ENCODE measurements at regions not wholly inside any gene's neighbourhood (a gene's known extent, or its start where the extent isn't known, plus 50 kb on each side); places are given as distances from the start of the nearest gene placed in this dataset.

DNA sequence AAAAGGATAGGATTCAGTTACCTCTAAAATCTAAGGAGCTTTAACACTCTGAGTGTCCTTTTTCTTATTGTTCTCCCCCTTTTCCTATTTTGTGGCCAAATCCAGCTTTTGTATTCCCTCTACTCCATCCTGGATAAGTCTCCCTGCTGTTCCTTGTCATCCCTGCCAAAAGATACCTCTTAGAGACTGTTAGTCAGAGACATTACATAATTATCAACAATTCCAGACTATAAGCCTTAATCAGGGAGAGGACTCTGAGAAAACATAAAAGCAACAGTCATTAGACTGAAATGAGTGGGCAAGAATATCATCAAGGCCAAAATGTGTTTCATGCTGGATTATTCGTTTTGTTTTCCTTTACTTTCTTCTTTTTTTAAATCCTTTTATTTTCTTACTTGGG, 206.9 kb downstream of the FAM47B start:
- CTCF ChIA-PET (ENCODE audit: partially characterized antibody): no interaction called here
- no peak overlapping the region for H3K4me3 Mint-ChIP-seq
- H3K27ac ChIP-seq (ENCODE audit: low read depth, low read length): no peak overlapping the region

DNA sequence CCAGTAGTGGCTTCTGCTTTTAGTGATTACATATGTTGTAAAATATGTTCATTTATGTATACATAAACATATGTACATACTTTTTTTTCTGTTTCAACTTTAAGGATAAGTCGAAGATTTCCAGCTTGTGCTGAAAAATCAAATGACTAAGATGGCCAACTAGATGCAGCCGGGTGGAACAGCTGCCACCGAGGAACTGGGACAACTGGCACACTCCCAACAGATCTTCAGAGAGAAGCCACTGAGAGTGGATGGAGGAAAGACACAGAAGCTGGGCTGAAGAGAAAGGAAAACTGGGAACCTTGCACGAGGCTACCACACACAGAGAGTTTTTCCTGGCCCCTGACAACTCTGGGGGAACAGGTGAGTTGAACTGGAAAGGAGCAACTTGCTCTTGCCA, 207.5 kb downstream of the FAM47B start:
- CTCF ChIA-PET (ENCODE audit: partially characterized antibody): no interaction called here
- H3K27ac ChIP-seq (ENCODE audit: low read depth, low read length): no peak overlapping the region
- no peak for DNase-seq

More for the DNA sequence above, 206.9 kb downstream of the FAM47B start:
- H3K27ac Mint-ChIP-seq: no peak overlapping the region
- Histone ChIP-seq H3K36me3 (ENCODE audit: insufficient read depth, low read length) (no peaks in the 10 kb centered on the region), H3K4me3 (ENCODE audit: low read length in 2 of 2) (no peak overlapping the region), H3K9me3 (ENCODE audit: control insufficient read depth in 1 of 2, low read length in 2 of 2) (no peaks in the 10 kb centered on the region), H3K27me3 (ENCODE audit: insufficient read depth, low read length) (no peaks in the 10 kb centered on the region), H3K4me1 (ENCODE audit: insufficient read depth, low read length) (no peaks in the 10 kb centered on the region)
- H3K4me1 Mint-ChIP-seq: no peaks in the 10 kb centered on the region
- H3K36me3 Mint-ChIP-seq: no peaks in the 10 kb centered on the region
- H3K9me3 Mint-ChIP-seq: peaks cover 0 to 8% (median 0%) of the 10 kb centered on the region in 8 donors
- H3K27me3 Mint-ChIP-seq: no peaks in the 10 kb centered on the region
- intact Hi-C loops (cut with micrococcal nuclease): no loop called here
- no peak for DNase-seq
- POLR2A ChIA-PET (ENCODE audit: partially characterized antibody): no interaction called here

GRCh38 chrX:35150642-35151239, 208.1 kb downstream of the FAM47B start:
- POLR2A ChIA-PET (ENCODE audit: partially characterized antibody): no interaction called here
- Mint-ChIP-seq H3K4me3 (no peak overlapping the region), H3K9me3 (peaks cover 0 to 8% (median 0%) of the 10 kb centered on the region in 8 donors), H3K27ac (no peak overlapping the region), H3K36me3 (no peaks in the 10 kb centered on the region), H3K4me1 (no peaks in the 10 kb centered on the region), H3K27me3 (no peaks in the 10 kb centered on the region)
- Histone ChIP-seq H3K4me1 (ENCODE audit: insufficient read depth, low read length) (no peaks in the 10 kb centered on the region), H3K4me3 (ENCODE audit: low read length in 2 of 2) (no peak overlapping the region), H3K27me3 (ENCODE audit: insufficient read depth, low read length) (no peaks in the 10 kb centered on the region), H3K36me3 (ENCODE audit: insufficient read depth, low read length) (no peaks in the 10 kb centered on the region), H3K9me3 (ENCODE audit: control insufficient read depth in 1 of 2, low read length in 2 of 2) (no peaks in the 10 kb centered on the region), H3K27ac (ENCODE audit: low read depth, low read length) (no peak overlapping the region)
- CTCF ChIA-PET (ENCODE audit: partially characterized antibody): no interaction called here
- DNase-seq: no peak
- intact Hi-C loops (cut with micrococcal nuclease): no loop called here

More for the DNA sequence above, 207.5 kb downstream of the FAM47B start:
- intact Hi-C loops (cut with micrococcal nuclease): no loop called here
- Mint-ChIP-seq H3K4me3 (no peak overlapping the region), H3K9me3 (peaks cover 0 to 8% (median 0%) of the 10 kb centered on the region in 8 donors), H3K36me3 (no peaks in the 10 kb centered on the region), H3K4me1 (no peaks in the 10 kb centered on the region), H3K27me3 (no peaks in the 10 kb centered on the region), H3K27ac (no peak overlapping the region)
- no peak overlapping the region for H3K4me3 ChIP-seq (ENCODE audit: low read length in 2 of 2)
- H3K9me3 ChIP-seq (ENCODE audit: control insufficient read depth in 1 of 2, low read length in 2 of 2): no peaks in the 10 kb centered on the region
- H3K4me1 ChIP-seq (ENCODE audit: insufficient read depth, low read length): no peaks in the 10 kb centered on the region
- no peaks in the 10 kb centered on the region for H3K27me3 ChIP-seq (ENCODE audit: insufficient read depth, low read length)
- POLR2A ChIA-PET (ENCODE audit: partially characterized antibody): no interaction called here
- no peaks in the 10 kb centered on the region for H3K36me3 ChIP-seq (ENCODE audit: insufficient read depth, low read length)

GRCh38 chrX:35166023-35166422, 223.4 kb downstream of the FAM47B start:
- no peaks in the 10 kb centered on the region for H3K36me3 ChIP-seq (ENCODE audit: insufficient read depth, low read length)
- no peak overlapping the region for H3K4me3 ChIP-seq (ENCODE audit: low read length in 2 of 2)
- Mint-ChIP-seq H3K9me3 (peaks cover 0 to 5% (median 0%) of the 10 kb centered on the region in 8 donors), H3K4me3 (no peak overlapping the region), H3K27ac (no peak overlapping the region), H3K27me3 (no peaks in the 10 kb centered on the region), H3K36me3 (no peaks in the 10 kb centered on the region), H3K4me1 (no peaks in the 10 kb centered on the region)
- no peaks in the 10 kb centered on the region for H3K4me1 ChIP-seq (ENCODE audit: insufficient read depth, low read length)
- no peak for DNase-seq
- no peaks in the 10 kb centered on the region for H3K9me3 ChIP-seq (ENCODE audit: control insufficient read depth in 1 of 2, low read length in 2 of 2)
- POLR2A ChIA-PET (ENCODE audit: partially characterized antibody): no interaction called here
- no peaks in the 10 kb centered on the region for H3K27me3 ChIP-seq (ENCODE audit: insufficient read depth, low read length)
- intact Hi-C loops (cut with micrococcal nuclease): no loop called here
- CTCF ChIA-PET (ENCODE audit: partially characterized antibody): no interaction called here
- H3K27ac ChIP-seq (ENCODE audit: low read depth, low read length): no peak overlapping the region

Data from CD4-positive, alpha-beta memory T cell (primary cell).